GM21367 (cell line): ENCODE measurements at regions not wholly inside any gene's neighbourhood (a gene's known extent, or its start where the extent isn't known, plus 50 kb on each side); places are given as distances from the start of the nearest gene placed in this dataset.
A peak's percentile ranks its signal among the peaks of the same experiment; 100 is the strongest.
"Not testable (repeated sequence)": the region's sequence is repeated elsewhere in the genome, so short reads cannot be mapped to it uniquely, and the experiment has no call there.

Source experiments
- ATAC-seq: cut with Tn5 transposase; IDR thresholded peaks from one replicate; pipeline ENCODE4 v1.9.1; 2021; ENCODE audit not compliant: unreplicated experiment

DNA sequence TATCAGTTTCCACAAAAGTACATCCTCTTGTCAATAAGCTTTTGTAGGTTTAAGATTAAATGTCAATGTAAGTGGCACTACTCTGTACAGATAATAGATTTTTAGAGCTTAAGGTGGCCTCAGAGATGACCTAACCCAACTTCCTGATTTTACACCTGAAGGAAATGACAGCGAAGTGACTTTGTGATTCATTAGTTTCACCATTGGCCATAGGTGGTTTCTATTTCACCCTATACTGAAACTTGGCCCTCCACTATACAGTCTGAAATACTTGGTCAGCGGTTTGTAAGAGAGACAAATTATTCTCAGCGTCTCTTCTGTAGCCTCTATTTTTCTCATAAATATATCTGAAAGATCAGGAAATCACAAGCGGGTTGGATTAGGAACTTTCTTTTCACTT, 330.4 kb upstream of the FAM98A start:
- peak; percentile 79 for ATAC-seq

DNA sequence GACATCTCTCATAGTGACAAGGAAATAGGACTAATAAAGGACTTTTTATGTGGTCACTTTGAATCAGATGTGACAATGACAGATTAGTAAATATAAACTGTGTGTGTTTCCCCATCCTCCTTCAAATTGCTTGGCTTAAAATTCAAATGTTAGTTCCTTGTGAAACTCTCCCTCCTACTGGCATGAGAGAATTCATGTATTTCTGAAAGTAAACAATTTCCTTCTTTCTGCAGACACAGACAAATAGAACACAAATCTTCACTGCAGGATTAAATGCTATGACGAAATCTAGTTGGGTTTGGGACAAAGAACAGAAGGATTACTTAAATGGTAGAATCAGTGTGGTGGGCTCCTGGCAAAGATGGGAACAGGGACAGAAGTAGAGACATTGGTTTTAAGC, 328.7 kb upstream of the FAM98A start:
- ATAC-seq = no peak

DNA sequence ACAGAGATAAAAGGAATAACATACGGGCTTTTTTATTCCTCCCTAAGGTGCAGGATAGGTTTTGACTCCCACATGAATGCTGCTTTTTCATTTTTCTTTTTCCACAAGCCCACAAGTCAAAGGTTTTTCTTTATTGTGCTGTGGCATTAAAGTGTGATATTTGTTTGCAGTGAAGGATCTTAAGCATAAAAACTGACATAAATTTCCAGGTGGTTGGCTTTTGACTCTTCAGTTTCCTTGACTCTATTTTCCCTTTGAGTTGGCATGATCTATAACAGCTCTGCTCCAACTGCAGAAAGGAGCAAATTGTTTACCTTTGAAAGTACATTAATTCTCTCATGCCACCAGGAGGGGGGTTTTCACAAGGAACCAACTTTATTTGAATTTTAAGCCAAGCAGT, 326.2 kb upstream of the FAM98A start:
- no peak for ATAC-seq

DNA sequence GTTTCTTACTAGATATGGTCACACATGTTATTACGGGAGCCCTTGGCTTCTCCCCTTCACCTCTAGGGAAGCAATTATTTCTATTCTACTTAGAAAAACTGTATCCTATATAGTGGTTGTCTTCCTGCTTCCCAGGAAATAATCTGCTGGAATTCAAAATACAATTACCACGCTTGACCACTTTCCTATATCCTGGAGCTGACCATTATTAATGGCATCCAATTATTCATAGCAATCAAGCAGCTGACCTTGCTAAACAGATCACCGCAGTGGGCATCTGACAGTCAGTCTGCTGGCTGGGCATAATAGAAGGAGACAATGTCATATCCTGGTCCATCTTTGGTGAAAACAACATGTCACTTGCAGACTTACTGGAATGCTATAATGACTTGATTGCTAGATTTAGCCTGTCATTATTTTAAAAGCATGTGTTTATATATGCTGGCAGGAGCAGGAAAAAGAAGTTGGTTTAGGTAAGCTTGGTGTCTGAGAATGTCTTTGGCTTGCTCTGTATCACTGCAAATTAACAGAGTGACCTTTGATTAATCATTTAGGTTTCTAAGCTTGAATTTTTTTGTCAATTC, 325.6 kb upstream of the FAM98A start:
- ATAC-seq = no peak

DNA sequence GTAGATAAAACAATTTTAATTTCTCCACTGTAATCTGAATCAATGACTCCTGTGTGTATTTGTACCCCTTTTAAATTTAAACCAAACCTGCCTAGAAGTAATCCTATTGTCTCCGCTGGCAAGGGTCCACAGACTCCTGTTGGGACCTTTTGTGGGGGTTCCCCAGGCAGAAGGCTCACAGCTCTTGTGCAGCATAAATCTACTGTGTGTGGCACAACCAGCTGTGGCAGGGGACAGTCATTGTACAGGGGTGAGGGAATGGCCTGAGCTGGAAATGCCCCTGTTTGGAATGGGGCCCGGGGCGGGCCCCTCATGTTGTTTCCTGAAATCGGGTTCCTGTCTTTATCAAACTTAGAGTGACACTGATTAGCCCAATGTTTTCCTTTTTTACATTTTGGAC, 318.2 kb upstream of the FAM98A start:
- no peak for ATAC-seq

DNA sequence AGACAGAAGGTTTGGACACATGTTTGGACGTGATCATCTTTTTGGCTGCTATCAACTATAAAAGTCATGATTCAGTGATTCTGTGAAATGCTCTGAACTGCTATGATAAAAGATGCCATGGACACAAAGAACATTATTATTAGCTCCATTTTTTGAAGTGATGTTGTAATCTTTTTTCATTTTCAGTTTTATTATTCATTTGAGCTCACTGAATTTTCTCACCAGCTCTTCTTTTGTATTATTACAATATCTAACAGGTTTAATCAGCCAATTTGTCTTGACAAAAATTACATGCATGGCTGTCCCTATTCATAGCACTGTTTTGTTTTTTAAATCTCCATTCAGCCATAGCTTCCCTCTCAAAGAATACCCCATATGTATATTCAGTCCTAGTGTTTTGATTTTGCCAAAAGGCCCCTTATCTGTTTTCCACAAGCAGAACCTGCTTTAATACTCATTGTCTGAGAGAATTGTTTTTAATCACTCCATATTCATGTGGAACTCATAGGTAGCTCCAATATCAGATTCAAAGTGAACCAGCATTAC, 314.0 kb upstream of the FAM98A start:
- ATAC-seq = no peak

DNA sequence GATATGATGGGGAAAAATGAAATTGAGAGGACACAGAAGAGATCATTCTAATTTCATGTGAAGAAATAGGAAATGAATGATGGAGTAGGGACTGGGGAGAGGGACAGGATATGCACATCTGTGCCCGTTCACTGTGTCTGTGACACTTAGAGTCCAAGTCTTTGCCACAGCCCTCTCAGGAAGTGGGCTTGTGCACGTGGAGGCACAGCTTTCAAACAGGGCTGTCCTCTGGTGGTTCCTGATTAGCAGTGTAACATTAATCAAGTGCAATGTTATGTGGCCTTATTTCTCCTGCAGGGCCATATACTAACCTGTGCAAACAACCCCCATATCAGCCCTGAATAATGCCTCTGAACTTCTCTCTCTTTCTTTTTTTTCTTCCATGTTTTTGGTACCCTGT, 312.2 kb upstream of the FAM98A start:
- ATAC-seq = no peak

DNA sequence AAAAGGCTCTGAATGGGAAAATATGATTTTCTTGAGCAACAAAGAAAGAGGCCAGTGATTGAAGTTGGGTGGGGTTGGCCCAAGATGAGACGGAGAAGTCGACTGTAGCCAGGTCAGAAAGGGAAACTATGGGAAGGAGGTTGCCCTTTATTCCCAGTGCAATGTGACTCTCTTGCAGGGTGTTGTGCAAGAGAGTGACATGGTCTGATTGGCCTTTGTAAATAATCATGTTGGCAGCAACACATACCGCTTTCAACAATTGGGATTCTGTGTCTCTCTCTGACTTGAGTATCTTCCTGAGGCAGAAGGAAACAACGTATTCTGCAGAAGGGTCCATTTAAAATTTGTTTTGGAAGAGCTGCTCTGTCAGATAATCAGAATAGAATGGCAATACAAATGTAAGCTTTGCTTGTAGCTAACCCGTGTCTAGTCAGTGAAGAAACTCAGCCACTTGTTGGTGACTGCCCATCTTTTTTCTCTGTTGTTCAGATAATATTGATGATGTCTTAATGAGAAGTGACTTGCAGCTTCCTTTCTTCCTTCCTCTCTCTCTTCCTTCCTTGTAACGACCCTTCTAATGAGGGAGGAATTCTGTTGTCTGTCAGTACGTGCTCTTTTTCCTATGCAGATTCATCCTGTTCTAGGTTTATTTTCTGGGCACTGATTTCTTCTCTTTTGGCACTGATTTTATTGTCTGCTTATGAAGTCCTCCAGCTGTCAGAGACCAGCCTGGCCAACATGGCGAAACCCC, 311.0 kb upstream of the FAM98A start:
- no peak for ATAC-seq

DNA sequence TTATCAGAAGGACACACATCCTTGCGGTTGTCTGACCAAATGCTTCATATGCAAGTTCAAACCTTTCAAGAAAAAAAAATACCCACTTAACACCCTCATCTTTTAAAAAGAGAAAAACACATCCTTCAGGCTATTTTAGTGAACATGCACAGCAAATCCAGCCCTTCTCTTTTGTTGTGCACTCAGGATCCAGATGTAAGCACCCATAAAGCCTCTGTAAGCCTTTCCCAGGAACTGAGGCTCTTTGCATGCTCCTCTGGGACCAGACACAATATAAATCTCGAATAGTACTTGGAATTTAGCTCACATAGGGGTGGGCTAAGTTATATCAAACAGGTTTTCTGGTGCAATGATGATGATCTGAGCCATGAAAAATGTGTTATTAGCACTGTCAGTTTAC, 308.8 kb upstream of the FAM98A start:
- ATAC-seq = no peak

DNA sequence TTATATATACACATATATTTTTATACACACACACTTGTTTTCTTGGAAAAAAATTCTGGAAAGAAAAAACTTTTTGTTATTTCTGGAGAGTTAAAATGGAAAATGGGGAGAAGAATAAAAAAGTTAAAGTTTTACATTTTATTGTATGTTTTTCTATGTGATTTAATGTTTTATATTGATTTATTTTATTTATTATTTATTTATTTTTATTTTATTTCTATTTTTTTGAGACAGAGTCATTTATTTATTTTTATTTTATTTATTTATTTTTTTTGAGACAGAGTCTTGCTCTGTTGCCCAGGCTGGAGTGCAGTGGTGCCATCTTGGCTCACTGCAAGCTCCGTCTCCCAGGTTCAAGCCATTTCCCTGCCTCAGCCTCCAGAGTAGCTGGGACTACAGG, 307.0 kb upstream of the FAM98A start:
- not testable (repeated sequence) for ATAC-seq

DNA sequence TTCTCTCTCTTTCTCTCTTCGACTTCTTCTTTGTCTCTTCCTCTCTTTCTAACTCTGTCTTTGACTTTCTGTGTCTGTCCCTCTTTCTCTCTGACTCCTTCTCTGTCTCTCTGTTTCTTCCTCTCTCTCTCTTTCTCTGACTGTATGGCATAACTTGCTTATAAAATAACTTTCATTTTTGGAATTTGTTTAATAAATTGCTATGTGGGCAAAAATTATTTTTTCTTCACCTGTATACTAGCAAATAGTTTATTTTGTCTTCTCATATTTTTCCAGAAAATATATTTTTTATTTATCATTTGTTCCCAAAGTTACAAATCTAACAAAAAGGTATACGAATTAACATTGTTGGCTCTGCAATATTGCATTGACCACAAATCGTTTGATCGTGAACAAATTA, 305.7 kb upstream of the FAM98A start:
- no peak for ATAC-seq

DNA sequence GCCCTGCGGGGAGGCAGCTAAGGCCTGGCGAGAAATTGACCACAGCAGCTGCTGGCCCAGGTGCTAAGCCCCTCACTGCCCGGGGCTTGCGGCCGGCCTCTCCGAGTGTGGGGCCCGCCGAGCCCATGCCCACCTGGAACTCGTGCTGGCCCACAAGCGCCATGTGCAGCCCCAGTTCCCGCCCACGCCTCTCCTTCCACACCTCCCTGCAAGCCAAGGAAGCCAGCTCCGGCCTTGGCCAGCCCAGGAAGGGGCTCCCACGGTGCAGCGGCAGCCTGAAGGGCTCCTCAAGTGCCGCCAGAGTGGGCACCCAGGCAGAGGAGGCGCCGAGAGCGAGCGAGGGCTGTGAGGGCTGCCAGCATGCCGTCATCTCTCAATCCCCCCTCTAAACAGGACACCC, 304.6 kb upstream of the FAM98A start:
- ATAC-seq = no peak

DNA sequence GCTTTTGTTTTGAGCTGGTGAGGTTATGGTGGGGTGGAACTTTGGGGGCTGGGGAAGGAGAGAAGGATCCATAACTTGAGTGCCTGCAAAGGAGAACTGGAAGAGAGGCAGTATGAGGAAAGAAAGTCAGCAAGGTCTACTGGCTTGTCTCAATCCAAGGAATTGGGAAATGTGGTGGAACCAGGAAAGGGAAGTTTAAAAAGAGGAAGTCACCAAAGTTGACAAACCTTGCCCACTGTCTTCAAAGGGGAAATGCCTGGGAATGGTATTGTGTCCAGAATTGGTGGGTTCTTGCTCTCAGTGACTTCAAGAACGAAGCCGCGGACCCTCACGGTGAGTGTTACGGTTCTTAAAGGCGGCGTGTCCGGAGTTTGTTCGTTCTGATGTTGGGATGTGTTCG, 304.1 kb upstream of the FAM98A start:
- no peak for ATAC-seq

DNA sequence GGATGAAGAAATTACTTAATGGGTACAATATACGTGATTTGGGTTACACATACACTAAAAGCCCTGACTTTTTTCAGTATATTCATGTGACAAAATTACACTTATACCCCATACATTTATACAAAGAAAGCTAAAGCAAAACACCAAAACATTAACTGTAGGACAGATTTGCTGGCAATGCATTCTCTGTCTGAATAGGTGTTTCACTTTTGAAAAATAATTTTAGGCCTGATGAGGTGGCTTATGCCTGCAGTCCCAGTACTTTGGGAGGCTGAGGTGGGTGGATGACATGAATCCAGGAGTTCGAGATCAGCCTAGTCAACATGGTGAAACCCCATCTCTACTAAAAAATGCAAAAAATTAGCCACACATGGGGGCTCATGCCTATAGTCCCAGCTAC, 301.5 kb upstream of the FAM98A start:
- no peak for ATAC-seq

DNA sequence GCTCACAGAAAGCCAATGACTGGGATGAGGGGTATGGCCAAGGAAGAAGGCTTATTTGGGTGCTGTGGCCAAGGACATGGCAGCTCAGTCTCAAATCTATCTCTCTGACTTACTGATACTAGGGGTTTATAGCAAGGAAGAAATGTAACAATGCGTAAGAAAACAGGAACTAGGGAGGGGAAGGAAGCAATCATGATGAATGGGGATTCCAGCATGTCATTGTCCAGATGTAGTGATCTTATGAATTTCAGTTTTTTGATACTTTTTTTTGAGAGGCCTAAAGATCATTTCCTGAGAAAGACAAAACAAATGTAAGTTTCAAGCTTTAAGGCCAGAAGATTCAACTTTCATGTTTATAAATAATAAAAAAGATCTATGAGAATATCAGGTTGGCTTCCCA, 298.6 kb upstream of the FAM98A start:
- ATAC-seq = no peak

DNA sequence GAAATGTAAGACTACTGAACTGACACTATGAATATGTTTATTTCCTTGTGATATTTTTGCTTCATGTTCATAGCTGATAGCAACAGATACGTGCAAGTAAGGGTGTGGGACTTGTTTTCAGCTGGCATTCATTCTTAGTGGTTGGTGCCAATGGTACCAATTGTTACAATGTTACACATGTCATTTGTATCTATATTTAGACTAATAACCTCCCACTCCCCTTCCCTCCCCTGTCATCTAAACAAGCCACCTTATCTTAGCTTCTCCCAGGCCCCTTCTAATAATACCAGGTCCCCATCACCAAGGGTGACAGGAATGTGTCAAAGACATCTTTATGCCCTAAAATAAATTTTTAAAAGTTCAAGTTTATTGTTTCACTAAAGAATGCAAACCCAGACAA, 294.7 kb upstream of the FAM98A start:
- no peak for ATAC-seq

DNA sequence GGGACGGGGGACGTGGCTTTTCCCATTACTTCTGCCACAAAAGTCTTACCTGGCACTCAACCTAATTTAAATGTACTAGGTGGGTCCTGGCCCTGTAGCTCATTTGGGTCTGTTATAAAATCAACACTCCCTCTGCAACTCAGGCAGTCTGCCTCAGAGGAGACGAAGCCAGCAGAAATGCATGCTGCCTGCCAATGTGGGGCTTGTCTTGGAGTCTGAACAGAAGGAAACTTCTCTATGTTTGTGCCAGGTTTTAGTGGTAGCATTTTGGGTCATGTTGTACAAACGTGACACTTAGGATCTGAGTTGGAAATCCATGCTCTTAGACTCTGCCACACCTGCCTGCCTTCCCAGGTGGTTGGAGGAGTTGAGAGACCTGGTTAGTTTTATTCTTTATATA, 292.5 kb upstream of the FAM98A start:
- no peak for ATAC-seq

DNA sequence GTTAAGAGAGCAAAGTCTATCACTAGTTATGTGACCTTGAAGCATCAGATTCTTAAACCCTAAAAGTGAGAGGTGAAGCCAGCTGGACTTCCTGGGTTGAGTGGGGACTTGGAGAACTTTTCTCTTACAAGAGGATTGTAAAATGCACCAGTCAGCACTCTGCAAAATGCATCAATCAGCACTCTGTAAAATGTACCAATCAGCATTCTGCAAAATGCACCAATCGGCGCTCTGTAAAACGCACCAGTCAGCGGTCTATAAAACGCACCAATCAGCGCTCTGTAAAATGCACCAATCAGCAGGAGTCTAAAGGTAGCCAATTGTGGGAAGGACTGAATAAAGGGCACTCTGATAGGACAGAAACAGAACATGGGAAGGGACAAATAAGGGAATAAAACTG, 291.6 kb upstream of the FAM98A start:
- no peak for ATAC-seq

DNA sequence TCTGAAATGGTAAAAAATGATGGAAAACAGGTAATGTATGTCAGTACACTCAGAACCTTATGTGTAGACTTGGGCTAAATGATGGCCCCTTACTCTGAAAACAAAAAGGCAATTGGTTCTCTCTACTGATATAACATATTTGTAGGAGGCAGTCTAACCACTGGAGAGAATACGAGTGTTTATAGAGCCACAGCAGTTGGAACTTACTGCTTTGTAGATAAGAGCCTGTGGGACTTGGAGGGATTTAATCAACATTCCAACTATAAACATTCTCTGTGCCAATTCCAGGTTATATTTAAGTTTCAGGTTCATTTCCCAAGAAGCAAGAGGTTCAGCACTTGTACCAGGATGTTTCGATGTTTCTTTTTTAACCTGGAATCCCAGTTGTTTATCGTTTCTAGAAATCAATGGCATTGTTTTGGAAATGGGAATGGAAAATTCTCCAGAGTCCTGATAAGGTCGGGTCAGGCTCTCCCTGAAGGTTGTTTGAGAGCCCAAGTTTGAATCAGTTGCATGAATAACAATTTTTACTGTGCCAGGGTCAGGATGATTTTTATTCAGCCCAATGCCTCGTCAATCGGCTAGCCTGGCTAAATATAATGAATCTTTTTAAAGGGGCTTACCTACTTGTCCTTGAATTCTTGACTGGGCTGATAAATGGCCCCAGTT, 278.4 kb upstream of the FAM98A start:
- no peak for ATAC-seq

DNA sequence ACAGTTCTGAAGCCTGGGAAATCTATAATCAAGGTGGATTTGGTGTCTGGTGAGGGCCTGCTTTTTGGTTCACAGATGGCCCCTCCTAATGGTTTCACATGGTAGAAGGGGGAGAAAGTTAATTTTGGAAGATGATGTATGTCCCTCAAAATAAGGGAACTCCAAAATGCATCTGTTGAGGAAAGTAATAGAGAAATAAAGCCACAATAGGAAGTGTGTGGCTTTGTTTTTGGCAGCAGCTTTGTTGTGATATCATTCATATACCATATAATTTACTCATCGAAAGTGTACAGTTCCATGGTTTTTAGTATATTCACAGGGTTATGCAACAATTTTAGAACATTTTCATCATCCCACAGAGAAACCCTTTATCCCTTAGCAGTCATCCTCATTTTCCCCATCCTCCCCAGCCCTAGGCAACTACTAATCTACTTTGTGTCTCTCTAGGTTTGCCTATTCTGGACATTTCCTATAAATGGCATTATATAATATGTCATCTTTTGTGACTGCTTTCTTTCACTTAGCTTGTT, 274.0 kb upstream of the FAM98A start:
- ATAC-seq = no peak

DNA sequence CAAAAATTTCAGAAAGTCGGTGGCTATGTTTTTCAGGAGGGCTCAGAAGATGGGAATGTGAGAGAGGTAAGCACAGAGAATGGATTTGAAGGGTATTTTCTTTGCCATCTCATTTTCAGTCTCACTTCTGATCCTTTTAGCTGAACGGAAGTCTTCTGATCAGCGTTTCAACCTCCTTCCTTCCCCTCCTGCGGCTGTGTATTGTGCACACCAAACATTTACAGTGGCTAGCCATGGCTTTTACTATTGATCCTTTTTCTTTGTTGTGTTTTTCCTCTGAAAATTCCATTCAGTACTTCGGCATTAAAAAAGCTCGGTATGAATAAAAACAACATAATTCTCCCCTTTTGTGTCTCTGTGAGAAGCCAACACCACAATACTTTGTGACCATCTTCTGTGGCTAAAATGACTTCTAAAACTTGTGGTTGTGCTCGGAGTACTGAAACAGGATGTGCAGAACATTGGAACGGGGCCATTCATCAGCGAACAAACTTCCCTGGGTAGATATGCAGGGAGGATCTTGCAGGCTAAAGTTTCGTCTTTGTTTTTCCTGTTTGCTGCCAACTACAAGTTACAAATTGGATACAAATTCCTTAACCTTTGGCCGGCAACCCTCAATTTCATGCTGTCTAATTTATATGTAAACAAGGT, 260.8 kb upstream of the FAM98A start:
- no peak for ATAC-seq

DNA sequence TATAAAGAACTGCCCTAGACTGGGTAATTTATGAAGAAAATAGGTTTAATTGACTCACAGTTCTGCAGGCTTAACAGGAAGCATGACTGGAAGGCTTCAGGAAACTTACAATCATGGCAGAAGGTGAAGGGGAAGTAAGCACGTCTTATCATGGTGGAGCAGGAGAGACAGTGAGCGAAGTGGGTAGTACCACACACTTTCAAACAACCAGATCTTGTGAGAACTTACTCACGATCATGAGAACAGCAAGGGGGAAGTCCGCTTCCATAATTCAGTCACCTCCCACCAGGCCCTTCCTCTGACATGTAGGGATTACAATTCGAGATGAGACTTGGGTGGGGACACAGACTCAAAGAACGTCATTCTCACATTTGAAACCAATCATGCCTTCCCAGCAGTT, 260.1 kb upstream of the FAM98A start:
- no peak for ATAC-seq
